H1 (cell line): ENCODE measurements at regions not wholly inside any gene's neighbourhood (a gene's known extent, or its start where the extent isn't known, plus 50 kb on each side); places are given as distances from the start of the nearest gene placed in this dataset.

ENCODE experiments used
- CTCF ChIA-PET: fragments of 300-600 bp; sonication (Branson Sonifier 250); formaldehyde crosslinking; loops from one replicate; lab custom pipeline; 2021; ENCODE audit not compliant: partially characterized antibody; lab: Charles Lee
- POLR2A ChIA-PET: fragments of 300-600 bp; sonication (Branson Sonifier 250); formaldehyde crosslinking; loops from one replicate; lab custom pipeline; 2021; ENCODE audit warnings: inconsistent platforms; ENCODE audit not compliant: partially characterized antibody; lab: Charles Lee
- DNase-seq, 2 experiments: peaks; one replicate each; pipeline versions ENCODE4 v3.0.0 to v3.0.0-alpha.2; 2010 to 2022; ENCODE audit warnings: low spot score in 2 of 2, low read depth in 1 of 2, mixed read lengths in 1 of 2
- FAIRE-seq: peaks from 2 replicates; lab custom pipeline; 2011; peaks lifted over from hg19 to GRCh38; lab: Jason Lieb, UNC
- H2AFZ ChIP-seq: 2 replicates; pipeline ENCODE4 v1.8.1; 2012; ENCODE audit warnings: low read length, inconsistent platforms
- H2AK5ac ChIP-seq: 2 replicates; pipeline ENCODE4 v1.6.1; 2013; ENCODE audit warnings: low read depth, low read length
- H2BK120ac ChIP-seq: replicated peaks from 2 replicates; pipeline ENCODE3; 2013; ENCODE audit warnings: low read depth, low read length, inconsistent platforms
- H2BK12ac ChIP-seq: 2 replicates; pipeline ENCODE4 v1.6.1; 2013; ENCODE audit warnings: low read depth, low read length
- H2BK15ac ChIP-seq: 2 replicates; pipeline ENCODE4 v1.6.1; 2013; ENCODE audit warnings: low read length
- H2BK20ac ChIP-seq: 2 replicates; pipeline ENCODE4 v1.6.1; 2013; ENCODE audit warnings: low read length
- H2BK5ac ChIP-seq: 2 replicates; pipeline ENCODE4 v1.6.1; 2013; ENCODE audit warnings: low read depth, low read length
- H3K14ac ChIP-seq: 2 replicates; pipeline ENCODE4 v1.6.1; 2013; ENCODE audit warnings: inconsistent platforms; ENCODE audit not compliant: insufficient read length
- H3K18ac ChIP-seq: 2 replicates; pipeline ENCODE4 v1.6.1; 2013; ENCODE audit warnings: low read length; ENCODE audit errors: extremely low read depth
- H3K23ac ChIP-seq: 2 replicates; pipeline ENCODE4 v1.6.1; 2013; ENCODE audit warnings: inconsistent platforms; ENCODE audit not compliant: insufficient read length
- H3K23me2 ChIP-seq: 2 replicates; pipeline ENCODE4 v1.6.1; 2013; ENCODE audit warnings: low read depth, low read length
- H3K27ac ChIP-seq: 2 replicates; pipeline ENCODE4 v1.6.1; 2011; ENCODE audit warnings: low read depth, low read length, inconsistent platforms
- H3K27me3 ChIP-seq, 4 experiments: replicated peaks in 1 of 4; 1 replicate in 1 of 4; 2 replicates in 3 of 4; pipeline versions ENCODE4 v1.6.1 to v1.8.1; 2011 to 2013; ENCODE audit warnings: low read length in 3 of 4, mild to moderate bottlenecking in 3 of 4, inconsistent platforms in 2 of 4, mixed read lengths in 2 of 4, moderate library complexity in 1 of 4; ENCODE audit not compliant: control insufficient read depth in 3 of 4, insufficient read depth in 3 of 4; ENCODE audit errors: extremely low read depth in 1 of 4
- H3K36me3 ChIP-seq, 4 experiments: 2 replicates each; pipeline versions ENCODE4 v1.6.1 to v1.8.1; 2011 to 2013; ENCODE audit warnings: mild to moderate bottlenecking in 4 of 4, low read length in 3 of 4, moderate library complexity in 2 of 4, control low read depth in 1 of 4, inconsistent platforms in 1 of 4; ENCODE audit not compliant: insufficient read depth in 4 of 4, control insufficient read depth in 2 of 4
- H3K4ac ChIP-seq: replicated peaks from 2 replicates; pipeline ENCODE3; 2013; ENCODE audit warnings: low read length, low read depth, mixed read lengths, inconsistent platforms; ENCODE audit not compliant: insufficient read length
- H3K4me1 ChIP-seq, 4 experiments: replicated peaks in 1 of 4; 1 replicate in 1 of 4; 2 replicates in 3 of 4; pipeline versions ENCODE4 v1.6.1 to v1.8.1; 2011 to 2013; ENCODE audit warnings: low read length in 3 of 4, inconsistent platforms in 2 of 4, mixed read lengths in 1 of 4; ENCODE audit not compliant: insufficient read depth in 4 of 4, control insufficient read depth in 3 of 4
- H3K4me2 ChIP-seq, 2 experiments: 2 replicates each; pipeline versions ENCODE4 v1.6.1 to v1.8.1; 2011 to 2013; ENCODE audit warnings: low read depth in 2 of 2, low read length in 2 of 2, control low read depth in 1 of 2, inconsistent platforms in 1 of 2, mild to moderate bottlenecking in 1 of 2; ENCODE audit not compliant: insufficient read depth in 1 of 2
- H3K4me3 ChIP-seq, 4 experiments: fragments of 200-600, 300-600 bp in 1 of 4; sonication (generic), shearing (Covaris generic), sonication (Bioruptor Twin) in 1 of 4; 2 replicates each; pipeline versions ENCODE4 v1.5.1 to v1.8.1; 2011 to 2016; ENCODE audit warnings: low read length in 4 of 4, low read depth in 3 of 4, control low read depth in 2 of 4, inconsistent platforms in 2 of 4, mild to moderate bottlenecking in 2 of 4, mixed read lengths in 1 of 4, moderate library complexity in 1 of 4; ENCODE audit not compliant: insufficient read depth in 2 of 4; ENCODE audit errors: extremely low read depth in 1 of 4
- H3K56ac ChIP-seq: replicated peaks from 2 replicates; pipeline ENCODE3; 2013; ENCODE audit warnings: low read depth, mild to moderate bottlenecking, mixed read lengths, low read length, inconsistent platforms; ENCODE audit not compliant: insufficient read length
- H3K79me1 ChIP-seq: 2 replicates; pipeline ENCODE4 v1.6.1; 2013; ENCODE audit warnings: low read depth, low read length, control low read depth
- H3K79me2 ChIP-seq, 2 experiments: 2 replicates each; pipeline versions ENCODE4 v1.6.1 to v1.8.1; 2012 to 2013; ENCODE audit warnings: low read length in 2 of 2, mild to moderate bottlenecking in 2 of 2, inconsistent platforms in 1 of 2; ENCODE audit not compliant: insufficient read depth in 2 of 2, control insufficient read depth in 1 of 2
- H3K9ac ChIP-seq, 4 experiments: replicated peaks in 1 of 4; 1 replicate in 1 of 4; 2 replicates in 3 of 4; pipeline versions ENCODE4 v1.6.1 to v1.8.1; 2011 to 2013; ENCODE audit warnings: low read depth in 3 of 4, low read length in 3 of 4, control low read depth in 2 of 4, mild to moderate bottlenecking in 2 of 4, moderate library complexity in 2 of 4, inconsistent platforms in 1 of 4; ENCODE audit errors: extremely low read depth in 1 of 4
- H3K9me3 ChIP-seq, 2 experiments: 2 replicates each; pipeline versions ENCODE4 v1.6.1 to v1.8.1; 2012 to 2013; ENCODE audit warnings: mild to moderate bottlenecking in 2 of 2, moderate library complexity in 2 of 2, control low read depth in 1 of 2, inconsistent platforms in 1 of 2, low read depth in 1 of 2, low read length in 1 of 2, mixed read lengths in 1 of 2; ENCODE audit not compliant: insufficient read depth in 2 of 2
- H4K20me1 ChIP-seq, 2 experiments: replicated peaks in 1 of 2; 2 replicates each; pipeline versions ENCODE3 to v1.8.1; 2011 to 2013; ENCODE audit warnings: inconsistent platforms in 2 of 2, low read length in 2 of 2, mild to moderate bottlenecking in 1 of 2; ENCODE audit not compliant: insufficient read depth in 2 of 2, control insufficient read depth in 1 of 2
- H4K5ac ChIP-seq: 2 replicates; pipeline ENCODE4 v1.6.1; 2013; ENCODE audit warnings: low read length, low read depth, mixed read lengths, inconsistent platforms; ENCODE audit not compliant: insufficient read length
- H4K8ac ChIP-seq: 2 replicates; pipeline ENCODE4 v1.8.0; 2013; ENCODE audit warnings: mild to moderate bottlenecking, moderate library complexity, low read length, inconsistent platforms; ENCODE audit not compliant: insufficient read depth; ENCODE audit errors: extremely low read depth
- H4K91ac ChIP-seq: replicated peaks from 2 replicates; pipeline ENCODE3; 2013; ENCODE audit warnings: low read length, mixed read lengths, inconsistent platforms; ENCODE audit not compliant: insufficient read length
- HDAC2 ChIP-seq, 2 experiments: fragments of 300-600 bp in 1 of 2; sonication (generic) in 1 of 2; IDR thresholded peaks; 2 replicates each; pipeline ENCODE4 v1.6.1; 2011 to 2012; ENCODE audit warnings: low read depth in 2 of 2, low read length in 2 of 2, mild to moderate bottlenecking in 2 of 2, moderate library complexity in 2 of 2, borderline replicate concordance in 1 of 2, inconsistent platforms in 1 of 2
- KDM5A ChIP-seq: fragments of 200-600 bp; IDR thresholded peaks from 2 replicates; pipeline ENCODE4 v1.7.1; 2012; ENCODE audit warnings: mild to moderate bottlenecking, low read length, inconsistent platforms, mixed read lengths
- PHF8 ChIP-seq: fragments of 200-600 bp; sonication (generic); conservative IDR thresholded peaks from 2 replicates; pipeline ENCODE4 v1.7.1; 2012; ENCODE audit warnings: low read depth, mild to moderate bottlenecking, inconsistent platforms, low read length, moderate library complexity
- POU5F1 ChIP-seq: IDR thresholded peaks from 2 replicates; pipeline ENCODE4 v1.6.1; 2011; ENCODE audit warnings: low read depth, mild to moderate bottlenecking, low read length, moderate library complexity
- SP2 ChIP-seq: IDR thresholded peaks from 2 replicates; pipeline ENCODE4 v1.6.1; 2012; ENCODE audit warnings: mild to moderate bottlenecking, low read length, inconsistent platforms
- WGBS, 2 experiments: shearing (Covaris generic) in 1 of 2; methylation state at CpG; one replicate each; pipeline versions ENCODE4 v1.1.6 to v1.1.7; 2013 to 2015; ENCODE audit warnings: low lambda C conversion rate in 2 of 2, mixed read lengths in 2 of 2, inconsistent platforms in 1 of 2, low coverage in 1 of 2, missing lambda C conversion rate in 1 of 2; ENCODE audit not compliant: insufficient replicate concordance in 2 of 2, insufficient coverage in 1 of 2, insufficient read length in 1 of 2; ENCODE audit errors: extremely low coverage in 1 of 2, missing lambda C conversion rate in 1 of 2; 5-methylcytosine and 5-hydroxymethylcytosine counted together
- TF ChIP-seq, protein P1 (sequence below): IDR thresholded peaks from 2 replicates; pipeline ENCODE4 v1.6.1; 2011; ENCODE audit warnings: low read length, improper control_type of control experiment

GRCh38 chr1:182134257-182134656 lies 72.7 kb upstream of the ZNF648 start:
- no peak overlapping the region for H4K91ac ChIP-seq
- TF ChIP-seq HDAC2 (IDR thresholded peaks at IDR 0.05; ENCODE audit: borderline replicate concordance in 1 of 2, low read depth in 2 of 2, low read length in 2 of 2) = no peak
- TF ChIP-seq, protein P1, sequence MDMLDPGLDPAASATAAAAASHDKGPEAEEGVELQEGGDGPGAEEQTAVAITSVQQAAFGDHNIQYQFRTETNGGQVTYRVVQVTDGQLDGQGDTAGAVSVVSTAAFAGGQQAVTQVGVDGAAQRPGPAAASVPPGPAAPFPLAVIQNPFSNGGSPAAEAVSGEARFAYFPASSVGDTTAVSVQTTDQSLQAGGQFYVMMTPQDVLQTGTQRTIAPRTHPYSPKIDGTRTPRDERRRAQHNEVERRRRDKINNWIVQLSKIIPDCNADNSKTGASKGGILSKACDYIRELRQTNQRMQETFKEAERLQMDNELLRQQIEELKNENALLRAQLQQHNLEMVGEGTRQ = no peak
- TF ChIP-seq POU5F1 = no peak
- TF ChIP-seq SP2 = no peak
- TF ChIP-seq PHF8 = no peak
- TF ChIP-seq KDM5A = no peak
- H2BK20ac ChIP-seq = no peak overlapping the region
- CTCF ChIA-PET = interaction anchor here (1.1 to 1.7 kb wide), 4 partner anchors 10 to 49 kb away, joined by 3 to 9 read pairs (median 6); no protein-coding TSS in a partner anchor
- H3K4ac ChIP-seq = no peak overlapping the region
- no peak overlapping the region for H4K8ac ChIP-seq
- no peak overlapping the region for H2BK12ac ChIP-seq
- POLR2A ChIA-PET = no interaction called here
- H3K36me3 ChIP-seq = no peaks in the 10 kb centered on the region; a peak in 1 of 8 replicates
- no peak overlapping the region for H3K56ac ChIP-seq
- no peak for DNase-seq
- no peak overlapping the region for H2BK15ac ChIP-seq
- 92% methylated on average over 4 of the region's 4 CpGs; no CpG with 5 or more reads in 1 of the 2 experiments for WGBS, 2 experiments
- H3K23ac ChIP-seq = no peak overlapping the region
- no peaks in the 10 kb centered on the region; a peak in 1 of 7 replicates for H3K27me3 ChIP-seq
- H3K9me3 ChIP-seq = peaks cover 11 to 14% of the 10 kb centered on the region in 2 experiments; a peak in 3 of 4 replicates
- no peak overlapping the region for H3K18ac ChIP-seq
- H3K79me2 ChIP-seq = no peaks in the 10 kb centered on the region
- no peaks in the 10 kb centered on the region for H4K20me1 ChIP-seq
- H4K5ac ChIP-seq = no peak overlapping the region
- H3K4me3 ChIP-seq = no peak overlapping the region
- H3K14ac ChIP-seq = no peak overlapping the region
- H3K23me2 ChIP-seq = no peaks in the 10 kb centered on the region
- H2BK120ac ChIP-seq = no peak overlapping the region
- no peak for FAIRE-seq
- H3K27ac ChIP-seq = no peak overlapping the region
- H3K9ac ChIP-seq = no peak overlapping the region
- H2BK5ac ChIP-seq = no peak overlapping the region
- peaks cover 0 to 10% (median 6%) of the 10 kb centered on the region in 4 experiments; a peak in 4 of 7 replicates for H3K4me1 ChIP-seq
- H3K79me1 ChIP-seq = no peaks in the 10 kb centered on the region
- H2AFZ ChIP-seq = no peak overlapping the region
- H2AK5ac ChIP-seq = no peak overlapping the region
- H3K4me2 ChIP-seq = no peak overlapping the region
